GM23338 (cell line): ENCODE measurements at regions not wholly inside any gene's neighbourhood (a gene's known extent, or its start where the extent isn't known, plus 50 kb on each side); places are given as distances from the start of the nearest gene placed in this dataset.

ENCODE experiments used
- CREB1 ChIP-seq: fragments of 250-450 bp; sonication (Bioruptor Pico); IDR thresholded peaks from 2 replicates; pipeline ENCODE4 v1.5.0; 2020; ENCODE audit warnings: low read depth, mild to moderate bottlenecking, moderate library complexity
- EZH2 ChIP-seq: fragments of 200-600 bp; sonication (generic); IDR thresholded peaks from one replicate; pipeline ENCODE4 v1.8.0; 2017; ENCODE audit warnings: antibody characterized with exemption, mild to moderate bottlenecking, low read depth; ENCODE audit not compliant: unreplicated experiment
- EZH2phosphoT487 ChIP-seq: fragments of 200-600 bp; sonication (generic); IDR thresholded peaks from one replicate; pipeline ENCODE4 v1.8.1; 2018; ENCODE audit warnings: antibody characterized with exemption; ENCODE audit not compliant: unreplicated experiment
- JUNB ChIP-seq: IDR thresholded peaks from one replicate; pipeline ENCODE4 v1.6.1; 2016; ENCODE audit warnings: antibody characterized with exemption; ENCODE audit not compliant: unreplicated experiment
- NANOG ChIP-seq: IDR thresholded peaks from 2 replicates; pipeline ENCODE4 v1.6.1; 2016; ENCODE audit warnings: antibody characterized with exemption, borderline replicate concordance
- POLR2AphosphoS5 ChIP-seq: IDR thresholded peaks from 2 replicates; pipeline ENCODE4 v1.6.1; 2016; ENCODE audit warnings: antibody characterized with exemption, low read depth
- STAT1 ChIP-seq: IDR thresholded peaks from one replicate; pipeline ENCODE4 v1.6.1; 2016; ENCODE audit warnings: antibody characterized with exemption; ENCODE audit not compliant: unreplicated experiment
- ZNF114 ChIP-seq: fragments of 250-450 bp; sonication (Bioruptor Pico); IDR thresholded peaks from 2 replicates; pipeline ENCODE4 v1.5.0; 2020; ENCODE audit warnings: mild to moderate bottlenecking, moderate library complexity
- ZNF331 ChIP-seq: fragments of 250-450 bp; sonication (Bioruptor Pico); IDR thresholded peaks from 2 replicates; pipeline ENCODE4 v1.5.0; 2020; ENCODE audit warnings: low read depth, mild to moderate bottlenecking, moderate library complexity
- TF ChIP-seq, protein P1 (sequence below): IDR thresholded peaks from one replicate; pipeline ENCODE4 v1.6.1; 2018; ENCODE audit warnings: antibody characterized with exemption; ENCODE audit not compliant: unreplicated experiment
- TF ChIP-seq, protein P2 (sequence below), 2 experiments: fragments of 200-600 bp in 1 of 2; sonication (generic) in 1 of 2; conservative IDR thresholded peaks; 2 replicates each; pipeline versions ENCODE4 v1.5.1 to v1.6.1; 2016 to 2017; ENCODE audit warnings: antibody characterized with exemption in 2 of 2, low read depth in 2 of 2, mild to moderate bottlenecking in 2 of 2, moderate library complexity in 1 of 2
- TF ChIP-seq, protein P3 (sequence below): fragments of 250-450 bp; sonication (Bioruptor Pico); IDR thresholded peaks from 2 replicates; pipeline ENCODE4 v1.5.0; 2020; ENCODE audit warnings: mild to moderate bottlenecking, moderate library complexity
- TF ChIP-seq, protein P4 (sequence below): IDR thresholded peaks from 2 replicates; pipeline ENCODE4 v1.6.1; 2016; ENCODE audit warnings: antibody characterized with exemption

DNA sequence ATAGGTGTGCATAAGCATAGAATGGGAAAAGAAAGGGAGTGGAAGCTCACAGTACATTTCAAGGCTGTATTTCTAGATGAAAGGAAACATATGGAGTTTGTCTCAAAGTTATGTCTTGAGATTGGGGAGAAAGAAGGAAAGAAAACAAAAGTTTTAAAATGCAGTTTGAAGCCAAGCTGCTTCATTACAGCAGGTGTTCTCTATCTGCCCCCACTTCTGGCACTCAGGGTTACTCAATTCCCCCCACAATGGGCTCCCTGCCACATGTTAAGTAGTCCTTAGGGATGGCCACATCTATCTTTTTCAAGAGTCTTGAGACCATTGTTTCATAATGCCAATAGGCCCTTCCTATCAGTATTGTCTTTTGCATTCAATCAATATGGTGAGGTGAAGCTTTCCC lies 367.4 kb upstream of the ANXA10 start:
- TF ChIP-seq, protein P1, sequence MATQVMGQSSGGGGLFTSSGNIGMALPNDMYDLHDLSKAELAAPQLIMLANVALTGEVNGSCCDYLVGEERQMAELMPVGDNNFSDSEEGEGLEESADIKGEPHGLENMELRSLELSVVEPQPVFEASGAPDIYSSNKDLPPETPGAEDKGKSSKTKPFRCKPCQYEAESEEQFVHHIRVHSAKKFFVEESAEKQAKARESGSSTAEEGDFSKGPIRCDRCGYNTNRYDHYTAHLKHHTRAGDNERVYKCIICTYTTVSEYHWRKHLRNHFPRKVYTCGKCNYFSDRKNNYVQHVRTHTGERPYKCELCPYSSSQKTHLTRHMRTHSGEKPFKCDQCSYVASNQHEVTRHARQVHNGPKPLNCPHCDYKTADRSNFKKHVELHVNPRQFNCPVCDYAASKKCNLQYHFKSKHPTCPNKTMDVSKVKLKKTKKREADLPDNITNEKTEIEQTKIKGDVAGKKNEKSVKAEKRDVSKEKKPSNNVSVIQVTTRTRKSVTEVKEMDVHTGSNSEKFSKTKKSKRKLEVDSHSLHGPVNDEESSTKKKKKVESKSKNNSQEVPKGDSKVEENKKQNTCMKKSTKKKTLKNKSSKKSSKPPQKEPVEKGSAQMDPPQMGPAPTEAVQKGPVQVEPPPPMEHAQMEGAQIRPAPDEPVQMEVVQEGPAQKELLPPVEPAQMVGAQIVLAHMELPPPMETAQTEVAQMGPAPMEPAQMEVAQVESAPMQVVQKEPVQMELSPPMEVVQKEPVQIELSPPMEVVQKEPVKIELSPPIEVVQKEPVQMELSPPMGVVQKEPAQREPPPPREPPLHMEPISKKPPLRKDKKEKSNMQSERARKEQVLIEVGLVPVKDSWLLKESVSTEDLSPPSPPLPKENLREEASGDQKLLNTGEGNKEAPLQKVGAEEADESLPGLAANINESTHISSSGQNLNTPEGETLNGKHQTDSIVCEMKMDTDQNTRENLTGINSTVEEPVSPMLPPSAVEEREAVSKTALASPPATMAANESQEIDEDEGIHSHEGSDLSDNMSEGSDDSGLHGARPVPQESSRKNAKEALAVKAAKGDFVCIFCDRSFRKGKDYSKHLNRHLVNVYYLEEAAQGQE = no peak
- TF ChIP-seq, protein P2, sequence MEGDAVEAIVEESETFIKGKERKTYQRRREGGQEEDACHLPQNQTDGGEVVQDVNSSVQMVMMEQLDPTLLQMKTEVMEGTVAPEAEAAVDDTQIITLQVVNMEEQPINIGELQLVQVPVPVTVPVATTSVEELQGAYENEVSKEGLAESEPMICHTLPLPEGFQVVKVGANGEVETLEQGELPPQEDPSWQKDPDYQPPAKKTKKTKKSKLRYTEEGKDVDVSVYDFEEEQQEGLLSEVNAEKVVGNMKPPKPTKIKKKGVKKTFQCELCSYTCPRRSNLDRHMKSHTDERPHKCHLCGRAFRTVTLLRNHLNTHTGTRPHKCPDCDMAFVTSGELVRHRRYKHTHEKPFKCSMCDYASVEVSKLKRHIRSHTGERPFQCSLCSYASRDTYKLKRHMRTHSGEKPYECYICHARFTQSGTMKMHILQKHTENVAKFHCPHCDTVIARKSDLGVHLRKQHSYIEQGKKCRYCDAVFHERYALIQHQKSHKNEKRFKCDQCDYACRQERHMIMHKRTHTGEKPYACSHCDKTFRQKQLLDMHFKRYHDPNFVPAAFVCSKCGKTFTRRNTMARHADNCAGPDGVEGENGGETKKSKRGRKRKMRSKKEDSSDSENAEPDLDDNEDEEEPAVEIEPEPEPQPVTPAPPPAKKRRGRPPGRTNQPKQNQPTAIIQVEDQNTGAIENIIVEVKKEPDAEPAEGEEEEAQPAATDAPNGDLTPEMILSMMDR (conservative IDR thresholded peaks at IDR 0.05; ENCODE audit: low read depth in 2 of 2) = no peak
- TF ChIP-seq POLR2AphosphoS5 = no peak
- TF ChIP-seq JUNB = no peak
- TF ChIP-seq EZH2phosphoT487 = no peak
- TF ChIP-seq EZH2 = no peak
- TF ChIP-seq NANOG = no peak
- TF ChIP-seq, protein P3, sequence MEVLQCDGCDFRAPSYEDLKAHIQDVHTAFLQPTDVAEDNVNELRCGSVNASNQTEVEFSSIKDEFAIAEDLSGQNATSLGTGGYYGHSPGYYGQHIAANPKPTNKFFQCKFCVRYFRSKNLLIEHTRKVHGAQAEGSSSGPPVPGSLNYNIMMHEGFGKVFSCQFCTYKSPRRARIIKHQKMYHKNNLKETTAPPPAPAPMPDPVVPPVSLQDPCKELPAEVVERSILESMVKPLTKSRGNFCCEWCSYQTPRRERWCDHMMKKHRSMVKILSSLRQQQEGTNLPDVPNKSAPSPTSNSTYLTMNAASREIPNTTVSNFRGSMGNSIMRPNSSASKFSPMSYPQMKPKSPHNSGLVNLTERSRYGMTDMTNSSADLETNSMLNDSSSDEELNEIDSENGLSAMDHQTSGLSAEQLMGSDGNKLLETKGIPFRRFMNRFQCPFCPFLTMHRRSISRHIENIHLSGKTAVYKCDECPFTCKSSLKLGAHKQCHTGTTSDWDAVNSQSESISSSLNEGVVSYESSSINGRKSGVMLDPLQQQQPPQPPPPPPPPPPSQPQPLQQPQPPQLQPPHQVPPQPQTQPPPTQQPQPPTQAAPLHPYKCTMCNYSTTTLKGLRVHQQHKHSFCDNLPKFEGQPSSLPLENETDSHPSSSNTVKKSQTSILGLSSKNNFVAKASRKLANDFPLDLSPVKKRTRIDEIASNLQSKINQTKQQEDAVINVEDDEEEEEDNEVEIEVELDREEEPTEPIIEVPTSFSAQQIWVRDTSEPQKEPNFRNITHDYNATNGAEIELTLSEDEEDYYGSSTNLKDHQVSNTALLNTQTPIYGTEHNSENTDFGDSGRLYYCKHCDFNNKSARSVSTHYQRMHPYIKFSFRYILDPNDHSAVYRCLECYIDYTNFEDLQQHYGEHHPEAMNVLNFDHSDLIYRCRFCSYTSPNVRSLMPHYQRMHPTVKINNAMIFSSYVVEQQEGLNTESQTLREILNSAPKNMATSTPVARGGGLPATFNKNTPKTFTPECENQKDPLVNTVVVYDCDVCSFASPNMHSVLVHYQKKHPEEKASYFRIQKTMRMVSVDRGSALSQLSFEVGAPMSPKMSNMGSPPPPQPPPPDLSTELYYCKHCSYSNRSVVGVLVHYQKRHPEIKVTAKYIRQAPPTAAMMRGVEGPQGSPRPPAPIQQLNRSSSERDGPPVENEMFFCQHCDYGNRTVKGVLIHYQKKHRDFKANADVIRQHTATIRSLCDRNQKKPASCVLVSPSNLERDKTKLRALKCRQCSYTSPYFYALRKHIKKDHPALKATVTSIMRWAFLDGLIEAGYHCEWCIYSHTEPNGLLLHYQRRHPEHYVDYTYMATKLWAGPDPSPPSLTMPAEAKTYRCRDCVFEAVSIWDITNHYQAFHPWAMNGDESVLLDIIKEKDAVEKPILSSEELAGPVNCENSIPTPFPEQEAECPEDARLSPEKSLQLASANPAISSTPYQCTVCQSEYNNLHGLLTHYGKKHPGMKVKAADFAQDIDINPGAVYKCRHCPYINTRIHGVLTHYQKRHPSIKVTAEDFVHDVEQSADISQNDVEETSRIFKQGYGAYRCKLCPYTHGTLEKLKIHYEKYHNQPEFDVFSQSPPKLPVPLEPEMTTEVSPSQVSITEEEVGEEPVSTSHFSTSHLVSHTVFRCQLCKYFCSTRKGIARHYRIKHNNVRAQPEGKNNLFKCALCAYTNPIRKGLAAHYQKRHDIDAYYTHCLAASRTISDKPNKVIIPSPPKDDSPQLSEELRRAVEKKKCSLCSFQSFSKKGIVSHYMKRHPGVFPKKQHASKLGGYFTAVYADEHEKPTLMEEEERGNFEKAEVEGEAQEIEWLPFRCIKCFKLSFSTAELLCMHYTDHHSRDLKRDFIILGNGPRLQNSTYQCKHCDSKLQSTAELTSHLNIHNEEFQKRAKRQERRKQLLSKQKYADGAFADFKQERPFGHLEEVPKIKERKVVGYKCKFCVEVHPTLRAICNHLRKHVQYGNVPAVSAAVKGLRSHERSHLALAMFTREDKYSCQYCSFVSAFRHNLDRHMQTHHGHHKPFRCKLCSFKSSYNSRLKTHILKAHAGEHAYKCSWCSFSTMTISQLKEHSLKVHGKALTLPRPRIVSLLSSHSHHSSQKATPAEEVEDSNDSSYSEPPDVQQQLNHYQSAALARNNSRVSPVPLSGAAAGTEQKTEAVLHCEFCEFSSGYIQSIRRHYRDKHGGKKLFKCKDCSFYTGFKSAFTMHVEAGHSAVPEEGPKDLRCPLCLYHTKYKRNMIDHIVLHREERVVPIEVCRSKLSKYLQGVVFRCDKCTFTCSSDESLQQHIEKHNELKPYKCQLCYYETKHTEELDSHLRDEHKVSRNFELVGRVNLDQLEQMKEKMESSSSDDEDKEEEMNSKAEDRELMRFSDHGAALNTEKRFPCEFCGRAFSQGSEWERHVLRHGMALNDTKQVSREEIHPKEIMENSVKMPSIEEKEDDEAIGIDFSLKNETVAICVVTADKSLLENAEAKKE = no peak
- no peak for TF ChIP-seq CREB1 (CRISPR knock-in tag)
- no peak for TF ChIP-seq ZNF331 (CRISPR knock-in tag)
- no peak for TF ChIP-seq ZNF114
- TF ChIP-seq, protein P4, sequence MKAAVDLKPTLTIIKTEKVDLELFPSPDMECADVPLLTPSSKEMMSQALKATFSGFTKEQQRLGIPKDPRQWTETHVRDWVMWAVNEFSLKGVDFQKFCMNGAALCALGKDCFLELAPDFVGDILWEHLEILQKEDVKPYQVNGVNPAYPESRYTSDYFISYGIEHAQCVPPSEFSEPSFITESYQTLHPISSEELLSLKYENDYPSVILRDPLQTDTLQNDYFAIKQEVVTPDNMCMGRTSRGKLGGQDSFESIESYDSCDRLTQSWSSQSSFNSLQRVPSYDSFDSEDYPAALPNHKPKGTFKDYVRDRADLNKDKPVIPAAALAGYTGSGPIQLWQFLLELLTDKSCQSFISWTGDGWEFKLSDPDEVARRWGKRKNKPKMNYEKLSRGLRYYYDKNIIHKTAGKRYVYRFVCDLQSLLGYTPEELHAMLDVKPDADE = no peak
- no peak for TF ChIP-seq STAT1
